H1 (cell line): ENCODE measurements at regions not wholly inside any gene's neighbourhood (a gene's known extent, or its start where the extent isn't known, plus 50 kb on each side); places are given as distances from the start of the nearest gene placed in this dataset.

Experiments used
- CTCF ChIP-seq, 3 experiments: IDR thresholded peaks; 1 replicate in 2 of 3; 2 replicates in 1 of 3; pipeline versions ENCODE4 v1.5.1 to v1.6.1; 2011; ENCODE audit warnings: low read length in 3 of 3, mild to moderate bottlenecking in 3 of 3, inconsistent platforms in 2 of 3, low read depth in 1 of 3, moderate library complexity in 1 of 3; ENCODE audit not compliant: insufficient read depth in 1 of 3; ENCODE audit errors: control extremely low read depth in 1 of 3
- NRF1 ChIP-seq: IDR thresholded peaks from 2 replicates; pipeline ENCODE4 v1.6.1; 2011; ENCODE audit warnings: mild to moderate bottlenecking, low read depth, low read length, improper control_type of control experiment
- RNF2 ChIP-seq: fragments of 200-900, 300-1000 bp; sonication (generic); IDR thresholded peaks from 2 replicates; pipeline ENCODE4 v1.7.1; 2016; ENCODE audit warnings: borderline replicate concordance, low read depth, mild to moderate bottlenecking, antibody characterized with exemption, low read length; ENCODE audit not compliant: poor library complexity, severe bottlenecking; ENCODE audit errors: missing control alignments
- TBP ChIP-seq: IDR thresholded peaks from 2 replicates; pipeline ENCODE4 v1.6.1; 2011; ENCODE audit warnings: low read depth, low read length, improper control_type of control experiment

DNA sequence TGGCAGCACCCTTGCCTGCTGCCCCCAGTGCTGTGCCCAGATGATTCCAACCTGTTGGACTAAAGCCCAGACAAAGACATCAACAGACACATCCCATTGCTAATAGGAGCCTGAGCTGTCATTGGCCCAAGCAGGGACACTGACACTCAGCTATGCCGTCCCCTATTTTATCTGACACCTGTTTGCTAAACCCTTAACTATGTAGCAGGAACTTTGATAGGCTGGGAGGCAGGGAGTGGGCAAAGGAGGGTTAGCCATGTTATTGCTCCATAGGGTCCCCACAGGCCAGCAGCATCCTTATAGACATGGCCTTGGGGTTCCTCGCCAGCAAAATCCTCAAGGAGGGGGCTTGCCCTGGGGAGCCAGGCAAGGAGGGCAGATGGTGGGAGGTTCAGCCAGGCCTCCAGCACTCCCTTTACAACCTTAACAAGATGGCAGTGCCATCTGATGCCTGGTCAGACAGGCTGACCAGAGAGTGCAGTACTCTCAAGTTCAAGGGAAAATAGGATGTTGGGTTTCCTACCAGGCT, 50.4 kb upstream of the CDKN2AIPNL start (continued):
- TF ChIP-seq CTCF (IDR thresholded peaks at IDR 0.05; ENCODE audit: control extremely low read depth in 1 of 3, insufficient read depth in 1 of 3, low read depth in 1 of 3, low read length in 3 of 3) (no peak), NRF1 (no peak), TBP (no peak), RNF2 (no peak)
